ENCODE measurements at regions not wholly inside any gene's neighbourhood (a gene's known extent, or its start where the extent isn't known, plus 50 kb on each side); places are given as distances from the start of the nearest gene placed in this dataset.

GRCh38 chr5:68924481-68925145 lies 169.2 kb upstream of the SLC30A5 start:
- no peak overlapping the region for H3K27ac Mint-ChIP-seq
- H3K4me3 ChIP-seq (ENCODE audit: control extremely low read depth in 1 of 5, extremely low read depth in 1 of 5, insufficient read depth in 1 of 5, low read depth in 2 of 5, low read length in 4 of 5), result no peak overlapping the region
- H4K20me1 ChIP-seq (ENCODE audit: control insufficient read depth, insufficient read depth, low read length, poor library complexity, severe bottlenecking), result no peaks in the 10 kb centered on the region
- H3K27ac ChIP-seq (ENCODE audit: low read length in 2 of 2), result no peak overlapping the region
- H3K27me3 Mint-ChIP-seq, result peaks cover 7% of the 10 kb centered on the region
- H3K9me3 Mint-ChIP-seq (ENCODE audit: insufficient read depth), result peaks cover 2% of the 10 kb centered on the region
- no peaks in the 10 kb centered on the region for H3K4me1 ChIP-seq (ENCODE audit: control insufficient read depth in 2 of 2, insufficient read depth in 2 of 2, low read length in 2 of 2)
- H3K4me2 ChIP-seq (replicated peaks; ENCODE audit: low read depth, low read length, poor library complexity, severe bottlenecking), result no peak overlapping the region
- H3K36me3 ChIP-seq (replicated peaks in 1 of 2; ENCODE audit: control extremely low read depth in 1 of 2, control insufficient read depth in 1 of 2, extremely low read depth in 1 of 2, insufficient read depth in 2 of 2, low read length in 1 of 2), result no peaks in the 10 kb centered on the region
- CTCF ChIA-PET, result no interaction called here
- no peaks in the 10 kb centered on the region for H3K4me1 Mint-ChIP-seq
- no peak overlapping the region for H3K4me3 Mint-ChIP-seq
- H2AFZ ChIP-seq (ENCODE audit: insufficient read depth, low read depth, low read length, poor library complexity, severe bottlenecking), result no peak overlapping the region
- POLR2A ChIA-PET, result no interaction called here
- H3K9ac ChIP-seq (ENCODE audit: low read length), result no peak overlapping the region
- H3K79me2 ChIP-seq (ENCODE audit: control insufficient read depth, insufficient read depth, low read length), result no peaks in the 10 kb centered on the region
- WGBS (ENCODE audit: insufficient coverage), result 89% methylated on average over 7 of the region's 10 CpGs
- H3K9me3 ChIP-seq (ENCODE audit: control extremely low read depth in 1 of 3, control insufficient read depth in 2 of 3, insufficient read depth in 1 of 3, low read length in 2 of 3), result peaks cover 0 to 12% (median 1%) of the 10 kb centered on the region in 3 donors
- no peak for TF ChIP-seq CTCF (IDR thresholded peaks at IDR 0.05)
- TF ChIP-seq EZH2 (IDR thresholded peaks at IDR 0.05; ENCODE audit: borderline replicate concordance, insufficient read depth, low read depth, low read length, poor library complexity, severe bottlenecking), result no peak
- ATAC-seq (ENCODE audit: low read depth) (no peak), DNase-seq (no peak)
- no peaks in the 10 kb centered on the region for H3K27me3 ChIP-seq (replicated peaks in 1 of 4; ENCODE audit: control extremely low read depth in 1 of 4, control insufficient read depth in 3 of 4, insufficient read depth in 4 of 4, low read length in 3 of 4)
- intact Hi-C loops (cut with micrococcal nuclease), result no loop called here

- TF ChIP-seq CTCF (IDR thresholded peaks at IDR 0.05) (no peak), EZH2 (IDR thresholded peaks at IDR 0.05; ENCODE audit: borderline replicate concordance, insufficient read depth, low read depth, low read length, poor library complexity, severe bottlenecking) (no peak)
- no peak overlapping the region for H2AFZ ChIP-seq (ENCODE audit: insufficient read depth, low read depth, low read length, poor library complexity, severe bottlenecking)
- no peak overlapping the region for H3K27ac Mint-ChIP-seq
- no peaks in the 10 kb centered on the region for H3K79me2 ChIP-seq (ENCODE audit: control insufficient read depth, insufficient read depth, low read length)
- DNase-seq (no peak), ATAC-seq (ENCODE audit: low read depth) (no peak)
- POLR2A ChIA-PET, result no interaction called here
- H4K20me1 ChIP-seq (ENCODE audit: control insufficient read depth, insufficient read depth, low read length, poor library complexity, severe bottlenecking), result no peaks in the 10 kb centered on the region
- no peak overlapping the region for H3K4me2 ChIP-seq (replicated peaks; ENCODE audit: low read depth, low read length, poor library complexity, severe bottlenecking)
- H3K27me3 ChIP-seq (replicated peaks in 1 of 4; ENCODE audit: control extremely low read depth in 1 of 4, control insufficient read depth in 3 of 4, insufficient read depth in 4 of 4, low read length in 3 of 4), result no peaks in the 10 kb centered on the region
- CTCF ChIA-PET, result no interaction called here
- no peak overlapping the region for H3K9ac ChIP-seq (ENCODE audit: low read length)
- H3K27me3 Mint-ChIP-seq, result peaks cover 3% of the 10 kb centered on the region
- intact Hi-C loops (cut with micrococcal nuclease), result no loop called here
- peaks cover 1 to 32% (median 29%) of the 10 kb centered on the region in 3 donors for H3K9me3 ChIP-seq (ENCODE audit: control extremely low read depth in 1 of 3, control insufficient read depth in 2 of 3, insufficient read depth in 1 of 3, low read length in 2 of 3)
- H3K36me3 ChIP-seq (replicated peaks in 1 of 2; ENCODE audit: control extremely low read depth in 1 of 2, control insufficient read depth in 1 of 2, extremely low read depth in 1 of 2, insufficient read depth in 2 of 2, low read length in 1 of 2), result no peaks in the 10 kb centered on the region
- no peak overlapping the region for H3K4me3 Mint-ChIP-seq
- H3K4me1 ChIP-seq (ENCODE audit: control insufficient read depth in 2 of 2, insufficient read depth in 2 of 2, low read length in 2 of 2), result no peaks in the 10 kb centered on the region
- no peak overlapping the region for H3K27ac ChIP-seq (ENCODE audit: low read length in 2 of 2)
- no peak overlapping the region for H3K4me3 ChIP-seq (ENCODE audit: control extremely low read depth in 1 of 5, extremely low read depth in 1 of 5, insufficient read depth in 1 of 5, low read depth in 2 of 5, low read length in 4 of 5)
- no CpG with 5 or more reads among the region's 2 CpGs for WGBS (ENCODE audit: insufficient coverage)
- H3K4me1 Mint-ChIP-seq, result no peaks in the 10 kb centered on the region
- H3K9me3 Mint-ChIP-seq (ENCODE audit: insufficient read depth), result peaks cover 14% of the 10 kb centered on the region
Observed at GRCh38 chr5:68928617-68929302, 165.1 kb upstream of the SLC30A5 start.
